Gastrocnemius medialis (tissue), 4 donors: ENCODE measurements at regions not wholly inside any gene's neighbourhood (a gene's known extent, or its start where the extent isn't known, plus 50 kb on each side); places are given as distances from the start of the nearest gene placed in this dataset.

Experiments used
- POLR2A ChIP-seq, 2 donors: fragments of 450-650 bp; IDR thresholded peaks; one replicate each; pipeline ENCODE4 v1.6.1; 2017; ENCODE audit warnings: antibody characterized with exemption in 2 of 2, mild to moderate bottlenecking in 2 of 2, moderate library complexity in 2 of 2
- TF ChIP-seq, protein P1 (sequence below), 5 experiments: fragments of 450-650 bp in 3 of 5; fragments of 200-600 bp in 2 of 5; sonication (generic) in 2 of 5; IDR thresholded peaks in 4 of 5; conservative IDR thresholded peaks in 1 of 5; 1 replicate in 4 of 5; 2 replicates in 1 of 5; pipeline ENCODE4 v1.5.1; 2016 to 2019; ENCODE audit warnings: antibody characterized with exemption in 5 of 5, mild to moderate bottlenecking in 3 of 5, moderate library complexity in 3 of 5

DNA sequence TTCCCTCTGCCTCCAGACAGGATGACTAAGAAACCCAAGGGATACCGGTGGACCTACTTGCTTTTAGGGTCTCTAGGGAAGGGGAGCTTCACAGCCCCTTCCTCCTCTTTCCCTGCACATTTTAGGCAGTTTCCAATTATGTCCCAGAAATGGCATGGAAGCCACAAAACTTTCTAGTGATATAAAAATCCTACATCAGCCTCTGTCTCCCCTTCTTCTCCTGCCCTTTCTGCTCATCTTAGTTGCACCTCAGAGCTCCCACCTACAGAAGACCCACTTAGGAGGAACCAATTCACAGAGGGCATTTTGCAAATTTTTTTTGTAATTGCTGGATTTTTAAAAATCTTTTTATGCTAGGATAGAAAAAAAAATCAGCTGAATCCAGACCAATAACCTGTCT is 263.1 kb downstream of the TNS1 start:
- no peak for TF ChIP-seq POLR2A (IDR thresholded peaks at IDR 0.05)
- TF ChIP-seq, protein P1, sequence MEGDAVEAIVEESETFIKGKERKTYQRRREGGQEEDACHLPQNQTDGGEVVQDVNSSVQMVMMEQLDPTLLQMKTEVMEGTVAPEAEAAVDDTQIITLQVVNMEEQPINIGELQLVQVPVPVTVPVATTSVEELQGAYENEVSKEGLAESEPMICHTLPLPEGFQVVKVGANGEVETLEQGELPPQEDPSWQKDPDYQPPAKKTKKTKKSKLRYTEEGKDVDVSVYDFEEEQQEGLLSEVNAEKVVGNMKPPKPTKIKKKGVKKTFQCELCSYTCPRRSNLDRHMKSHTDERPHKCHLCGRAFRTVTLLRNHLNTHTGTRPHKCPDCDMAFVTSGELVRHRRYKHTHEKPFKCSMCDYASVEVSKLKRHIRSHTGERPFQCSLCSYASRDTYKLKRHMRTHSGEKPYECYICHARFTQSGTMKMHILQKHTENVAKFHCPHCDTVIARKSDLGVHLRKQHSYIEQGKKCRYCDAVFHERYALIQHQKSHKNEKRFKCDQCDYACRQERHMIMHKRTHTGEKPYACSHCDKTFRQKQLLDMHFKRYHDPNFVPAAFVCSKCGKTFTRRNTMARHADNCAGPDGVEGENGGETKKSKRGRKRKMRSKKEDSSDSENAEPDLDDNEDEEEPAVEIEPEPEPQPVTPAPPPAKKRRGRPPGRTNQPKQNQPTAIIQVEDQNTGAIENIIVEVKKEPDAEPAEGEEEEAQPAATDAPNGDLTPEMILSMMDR (IDR thresholded peaks at IDR 0.05 in 4 of 5, conservative IDR thresholded peaks at IDR 0.05 in 1 of 5): no peak
